ENCODE measurements at regions not wholly inside any gene's neighbourhood (a gene's known extent, or its start where the extent isn't known, plus 50 kb on each side); places are given as distances from the start of the nearest gene placed in this dataset.

- Histone ChIP-seq H3K4me3 (no peak overlapping the region), H3K9me2 (replicated peaks; ENCODE audit: insufficient read depth) (no peaks in the 10 kb centered on the region), H3K36me3 (replicated peaks; ENCODE audit: insufficient read depth, low read depth) (no peaks in the 10 kb centered on the region), H3K27ac (no peak overlapping the region), H3K4me2 (no peak overlapping the region), H4K20me1 (ENCODE audit: insufficient read depth, poor library complexity, severe bottlenecking) (no peaks in the 10 kb centered on the region), H3K9me3 (ENCODE audit: low read depth) (no peaks in the 10 kb centered on the region), H3K27me3 (peaks cover 6% of the 10 kb centered on the region), H3K79me2 (no peaks in the 10 kb centered on the region), H3K4me1 (ENCODE audit: insufficient read depth) (peaks cover 19% of the 10 kb centered on the region), H2AFZ (no peak overlapping the region)
- WGBS (ENCODE audit: low lambda C conversion rate, missing lambda C conversion rate): 88% methylated on average over 2 of the region's 2 CpGs
- TF ChIP-seq EZH2phosphoT487 (IDR thresholded peaks at IDR 0.05; ENCODE audit: low read depth, severe bottlenecking, unreplicated experiment): no peak
- TF ChIP-seq, protein P1, sequence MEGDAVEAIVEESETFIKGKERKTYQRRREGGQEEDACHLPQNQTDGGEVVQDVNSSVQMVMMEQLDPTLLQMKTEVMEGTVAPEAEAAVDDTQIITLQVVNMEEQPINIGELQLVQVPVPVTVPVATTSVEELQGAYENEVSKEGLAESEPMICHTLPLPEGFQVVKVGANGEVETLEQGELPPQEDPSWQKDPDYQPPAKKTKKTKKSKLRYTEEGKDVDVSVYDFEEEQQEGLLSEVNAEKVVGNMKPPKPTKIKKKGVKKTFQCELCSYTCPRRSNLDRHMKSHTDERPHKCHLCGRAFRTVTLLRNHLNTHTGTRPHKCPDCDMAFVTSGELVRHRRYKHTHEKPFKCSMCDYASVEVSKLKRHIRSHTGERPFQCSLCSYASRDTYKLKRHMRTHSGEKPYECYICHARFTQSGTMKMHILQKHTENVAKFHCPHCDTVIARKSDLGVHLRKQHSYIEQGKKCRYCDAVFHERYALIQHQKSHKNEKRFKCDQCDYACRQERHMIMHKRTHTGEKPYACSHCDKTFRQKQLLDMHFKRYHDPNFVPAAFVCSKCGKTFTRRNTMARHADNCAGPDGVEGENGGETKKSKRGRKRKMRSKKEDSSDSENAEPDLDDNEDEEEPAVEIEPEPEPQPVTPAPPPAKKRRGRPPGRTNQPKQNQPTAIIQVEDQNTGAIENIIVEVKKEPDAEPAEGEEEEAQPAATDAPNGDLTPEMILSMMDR (IDR thresholded peaks at IDR 0.05; ENCODE audit: poor library complexity): no peak
- TF ChIP-seq EZH2 (IDR thresholded peaks at IDR 0.05; ENCODE audit: borderline replicate concordance): no peak
- DNase-seq (ENCODE audit: low spot score): no peak
Observed at GRCh38 chr2:207260021-207260420, 94.3 kb upstream of the KLF7 start.

DNA sequence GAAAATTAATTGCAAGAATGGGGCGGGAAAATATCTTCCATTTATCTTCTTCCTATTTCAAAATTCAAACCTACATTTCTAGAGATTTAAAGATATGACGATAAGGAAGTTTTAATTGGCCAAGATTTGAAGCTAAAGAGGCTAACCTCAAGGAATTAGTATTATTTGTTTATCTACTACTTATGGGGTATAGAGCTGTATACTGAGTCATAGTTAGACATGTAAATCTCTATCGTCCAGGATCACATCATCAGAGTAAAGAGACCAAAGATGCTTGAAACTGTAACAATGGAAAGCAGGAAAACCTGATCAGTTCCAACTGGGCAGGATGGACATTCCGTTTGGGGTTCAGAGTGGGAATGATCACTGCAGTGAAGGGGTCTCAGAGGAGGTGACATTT lies 95.2 kb upstream of the KLF7 start:
- Histone ChIP-seq H3K4me1 (ENCODE audit: insufficient read depth) (peaks cover 19% of the 10 kb centered on the region), H3K9me3 (ENCODE audit: low read depth) (no peaks in the 10 kb centered on the region), H3K27ac (no peak overlapping the region), H3K9me2 (replicated peaks; ENCODE audit: insufficient read depth) (no peaks in the 10 kb centered on the region), H2AFZ (no peak overlapping the region), H4K20me1 (ENCODE audit: insufficient read depth, poor library complexity, severe bottlenecking) (no peaks in the 10 kb centered on the region), H3K27me3 (peaks cover 6% of the 10 kb centered on the region), H3K4me3 (no peak overlapping the region), H3K36me3 (replicated peaks; ENCODE audit: insufficient read depth, low read depth) (no peaks in the 10 kb centered on the region), H3K4me2 (no peak overlapping the region), H3K79me2 (no peaks in the 10 kb centered on the region)
- DNase-seq (ENCODE audit: low spot score): no peak
- TF ChIP-seq EZH2 (IDR thresholded peaks at IDR 0.05; ENCODE audit: borderline replicate concordance) (no peak), EZH2phosphoT487 (IDR thresholded peaks at IDR 0.05; ENCODE audit: low read depth, severe bottlenecking, unreplicated experiment) (no peak)
- TF ChIP-seq, protein P1 (IDR thresholded peaks at IDR 0.05; ENCODE audit: poor library complexity): no peak
- 89% methylated on average over 4 of the region's 4 CpGs for WGBS (ENCODE audit: low lambda C conversion rate, missing lambda C conversion rate)

DNA sequence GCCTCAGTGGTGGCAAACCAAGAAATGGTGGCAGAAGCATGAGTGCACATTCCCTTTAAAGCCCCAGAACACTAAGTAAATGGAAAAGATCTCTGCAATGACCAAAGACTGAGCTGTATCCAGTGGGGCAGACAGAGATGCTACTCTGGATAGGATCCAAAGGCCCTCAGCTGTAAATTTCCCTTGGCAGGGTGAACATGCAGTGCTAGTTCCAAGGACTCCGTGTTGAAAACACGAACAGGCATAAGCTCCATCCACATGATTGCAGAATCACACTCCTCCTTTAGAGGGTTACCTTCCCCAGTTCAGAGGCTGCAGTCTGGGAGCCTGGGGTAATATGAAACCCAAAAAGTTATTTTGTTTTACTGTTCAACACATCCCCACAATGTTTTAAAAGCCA lies 98.6 kb upstream of the KLF7 start:
- no peak overlapping the region for H2AFZ ChIP-seq
- H3K4me3 ChIP-seq: no peak overlapping the region
- TF ChIP-seq EZH2 (IDR thresholded peaks at IDR 0.05; ENCODE audit: borderline replicate concordance): no peak
- TF ChIP-seq EZH2phosphoT487 (IDR thresholded peaks at IDR 0.05; ENCODE audit: low read depth, severe bottlenecking, unreplicated experiment): no peak
- TF ChIP-seq, protein P1 (IDR thresholded peaks at IDR 0.05; ENCODE audit: poor library complexity): no peak
- no peaks in the 10 kb centered on the region for H3K36me3 ChIP-seq (replicated peaks; ENCODE audit: insufficient read depth, low read depth)
- 84% methylated on average over 2 of the region's 2 CpGs for WGBS (ENCODE audit: low lambda C conversion rate, missing lambda C conversion rate)
- no peaks in the 10 kb centered on the region for H4K20me1 ChIP-seq (ENCODE audit: insufficient read depth, poor library complexity, severe bottlenecking)
- H3K4me1 ChIP-seq (ENCODE audit: insufficient read depth): no peaks in the 10 kb centered on the region
- no peaks in the 10 kb centered on the region for H3K9me2 ChIP-seq (replicated peaks; ENCODE audit: insufficient read depth)
- H3K4me2 ChIP-seq: no peak overlapping the region
- no peak for DNase-seq (ENCODE audit: low spot score)
- no peaks in the 10 kb centered on the region for H3K27me3 ChIP-seq
- H3K9me3 ChIP-seq (ENCODE audit: low read depth): no peaks in the 10 kb centered on the region
- no peak overlapping the region for H3K27ac ChIP-seq
- no peaks in the 10 kb centered on the region for H3K79me2 ChIP-seq

DNA sequence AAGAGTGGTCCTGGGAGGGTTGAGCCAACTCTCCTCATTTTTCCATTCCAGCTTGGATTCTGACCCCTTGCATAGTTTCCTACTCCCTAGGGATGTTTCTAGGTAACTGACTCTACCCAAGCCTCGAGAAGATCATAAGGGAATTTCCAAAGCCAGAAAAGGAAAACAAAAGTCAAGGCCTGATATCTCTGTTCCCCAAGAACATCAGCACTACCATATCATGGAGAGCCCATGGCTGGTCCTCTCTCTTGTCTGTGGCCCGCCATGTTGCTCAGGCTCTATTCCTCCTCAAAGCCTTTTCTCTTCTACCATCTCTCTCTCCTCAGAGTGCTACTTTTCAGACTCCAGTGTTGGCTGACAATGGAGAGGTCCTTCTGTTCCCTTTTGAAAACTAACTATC lies 99.6 kb upstream of the KLF7 start:
- Histone ChIP-seq H3K9me3 (ENCODE audit: low read depth) (no peaks in the 10 kb centered on the region), H3K27ac (no peak overlapping the region), H2AFZ (no peak overlapping the region), H4K20me1 (ENCODE audit: insufficient read depth, poor library complexity, severe bottlenecking) (no peaks in the 10 kb centered on the region), H3K27me3 (no peaks in the 10 kb centered on the region), H3K4me3 (no peak overlapping the region), H3K4me2 (no peak overlapping the region), H3K79me2 (no peaks in the 10 kb centered on the region), H3K4me1 (ENCODE audit: insufficient read depth) (no peaks in the 10 kb centered on the region), H3K9me2 (replicated peaks; ENCODE audit: insufficient read depth) (no peaks in the 10 kb centered on the region), H3K36me3 (replicated peaks; ENCODE audit: insufficient read depth, low read depth) (no peaks in the 10 kb centered on the region)
- WGBS (ENCODE audit: low lambda C conversion rate, missing lambda C conversion rate): 98% methylated on average over 2 of the region's 2 CpGs
- TF ChIP-seq EZH2phosphoT487 (IDR thresholded peaks at IDR 0.05; ENCODE audit: low read depth, severe bottlenecking, unreplicated experiment) (no peak), EZH2 (IDR thresholded peaks at IDR 0.05; ENCODE audit: borderline replicate concordance) (no peak)
- TF ChIP-seq, protein P1 (IDR thresholded peaks at IDR 0.05; ENCODE audit: poor library complexity): no peak
- DNase-seq (ENCODE audit: low spot score): no peak
